ENCODE measurements at regions not wholly inside any gene's neighbourhood (a gene's known extent, or its start where the extent isn't known, plus 50 kb on each side); places are given as distances from the start of the nearest gene placed in this dataset.

DNA sequence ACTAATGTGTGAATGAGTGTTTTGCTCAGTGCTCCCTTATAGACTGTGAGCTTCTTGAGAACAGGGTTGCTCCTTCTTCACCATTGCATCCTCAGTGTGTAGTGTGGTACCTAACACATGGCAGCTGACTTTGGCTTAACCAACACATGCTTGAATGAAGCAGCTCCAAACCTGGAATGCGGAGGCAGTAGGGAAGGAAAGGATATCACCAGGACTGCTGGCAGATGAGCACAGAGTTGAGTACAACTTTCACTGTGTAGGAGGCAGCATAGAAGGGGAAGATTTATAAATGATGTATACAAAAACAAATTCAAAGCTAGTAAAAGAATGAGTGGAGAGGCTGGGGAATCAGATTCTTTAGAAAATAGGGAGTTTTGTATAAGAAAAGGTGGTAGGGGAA, 174.3 kb downstream of the SLIT2 start:
- Histone ChIP-seq H3F3A (replicated peaks; ENCODE audit: low read depth) (no peaks in the 10 kb centered on the region), H3K9me2 (ENCODE audit: insufficient read depth) (no peaks in the 10 kb centered on the region), H2AFZ (no peak overlapping the region), H3K4me3 (no peak overlapping the region), H3K79me2 (replicated peaks; ENCODE audit: insufficient read depth) (no peaks in the 10 kb centered on the region), H3K4me2 (no peak overlapping the region), H3K4me1 (ENCODE audit: insufficient read depth) (no peaks in the 10 kb centered on the region), H3K27me3 (ENCODE audit: insufficient read depth) (no peaks in the 10 kb centered on the region), H4K20me1 (replicated peaks; ENCODE audit: insufficient read depth) (no peaks in the 10 kb centered on the region), H3K27ac (ENCODE audit: low read depth) (no peak overlapping the region), H3K36me3 (ENCODE audit: insufficient read depth) (no peaks in the 10 kb centered on the region)
- H3K4me3 Mint-ChIP-seq: no peak overlapping the region
- H3K4me1 Mint-ChIP-seq: peaks cover 5% of the 10 kb centered on the region; the same call in 2 of the 3 replicates
- ATAC-seq (no peak), DNase-seq (ENCODE audit: low spot score) (no peak)
- no peaks in the 10 kb centered on the region for H3K9me3 Mint-ChIP-seq
- no peaks in the 10 kb centered on the region for H3K36me3 Mint-ChIP-seq (ENCODE audit: low read depth)
- no peaks in the 10 kb centered on the region for H3K27me3 Mint-ChIP-seq (ENCODE audit: insufficient read depth, low read depth, poor library complexity)
- H3K27ac Mint-ChIP-seq: no peak overlapping the region
- TF ChIP-seq NANOG (IDR thresholded peaks at IDR 0.05; ENCODE audit: borderline replicate concordance): no peak
- no peak for TF ChIP-seq ZNF331 (CRISPR knock-in tag; IDR thresholded peaks at IDR 0.05; ENCODE audit: low read depth)
- no peak for TF ChIP-seq CREB1 (CRISPR knock-in tag; IDR thresholded peaks at IDR 0.05; ENCODE audit: low read depth)
- TF ChIP-seq, protein P1, sequence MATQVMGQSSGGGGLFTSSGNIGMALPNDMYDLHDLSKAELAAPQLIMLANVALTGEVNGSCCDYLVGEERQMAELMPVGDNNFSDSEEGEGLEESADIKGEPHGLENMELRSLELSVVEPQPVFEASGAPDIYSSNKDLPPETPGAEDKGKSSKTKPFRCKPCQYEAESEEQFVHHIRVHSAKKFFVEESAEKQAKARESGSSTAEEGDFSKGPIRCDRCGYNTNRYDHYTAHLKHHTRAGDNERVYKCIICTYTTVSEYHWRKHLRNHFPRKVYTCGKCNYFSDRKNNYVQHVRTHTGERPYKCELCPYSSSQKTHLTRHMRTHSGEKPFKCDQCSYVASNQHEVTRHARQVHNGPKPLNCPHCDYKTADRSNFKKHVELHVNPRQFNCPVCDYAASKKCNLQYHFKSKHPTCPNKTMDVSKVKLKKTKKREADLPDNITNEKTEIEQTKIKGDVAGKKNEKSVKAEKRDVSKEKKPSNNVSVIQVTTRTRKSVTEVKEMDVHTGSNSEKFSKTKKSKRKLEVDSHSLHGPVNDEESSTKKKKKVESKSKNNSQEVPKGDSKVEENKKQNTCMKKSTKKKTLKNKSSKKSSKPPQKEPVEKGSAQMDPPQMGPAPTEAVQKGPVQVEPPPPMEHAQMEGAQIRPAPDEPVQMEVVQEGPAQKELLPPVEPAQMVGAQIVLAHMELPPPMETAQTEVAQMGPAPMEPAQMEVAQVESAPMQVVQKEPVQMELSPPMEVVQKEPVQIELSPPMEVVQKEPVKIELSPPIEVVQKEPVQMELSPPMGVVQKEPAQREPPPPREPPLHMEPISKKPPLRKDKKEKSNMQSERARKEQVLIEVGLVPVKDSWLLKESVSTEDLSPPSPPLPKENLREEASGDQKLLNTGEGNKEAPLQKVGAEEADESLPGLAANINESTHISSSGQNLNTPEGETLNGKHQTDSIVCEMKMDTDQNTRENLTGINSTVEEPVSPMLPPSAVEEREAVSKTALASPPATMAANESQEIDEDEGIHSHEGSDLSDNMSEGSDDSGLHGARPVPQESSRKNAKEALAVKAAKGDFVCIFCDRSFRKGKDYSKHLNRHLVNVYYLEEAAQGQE (IDR thresholded peaks at IDR 0.05; ENCODE audit: unreplicated experiment): no peak
- TF ChIP-seq EZH2phosphoT487 (IDR thresholded peaks at IDR 0.05; ENCODE audit: unreplicated experiment): no peak
- TF ChIP-seq JUNB (IDR thresholded peaks at IDR 0.05; ENCODE audit: unreplicated experiment): no peak
- TF ChIP-seq, protein P2, sequence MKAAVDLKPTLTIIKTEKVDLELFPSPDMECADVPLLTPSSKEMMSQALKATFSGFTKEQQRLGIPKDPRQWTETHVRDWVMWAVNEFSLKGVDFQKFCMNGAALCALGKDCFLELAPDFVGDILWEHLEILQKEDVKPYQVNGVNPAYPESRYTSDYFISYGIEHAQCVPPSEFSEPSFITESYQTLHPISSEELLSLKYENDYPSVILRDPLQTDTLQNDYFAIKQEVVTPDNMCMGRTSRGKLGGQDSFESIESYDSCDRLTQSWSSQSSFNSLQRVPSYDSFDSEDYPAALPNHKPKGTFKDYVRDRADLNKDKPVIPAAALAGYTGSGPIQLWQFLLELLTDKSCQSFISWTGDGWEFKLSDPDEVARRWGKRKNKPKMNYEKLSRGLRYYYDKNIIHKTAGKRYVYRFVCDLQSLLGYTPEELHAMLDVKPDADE (IDR thresholded peaks at IDR 0.05): no peak
- no peak for TF ChIP-seq EZH2 (IDR thresholded peaks at IDR 0.05; ENCODE audit: low read depth, unreplicated experiment)

DNA sequence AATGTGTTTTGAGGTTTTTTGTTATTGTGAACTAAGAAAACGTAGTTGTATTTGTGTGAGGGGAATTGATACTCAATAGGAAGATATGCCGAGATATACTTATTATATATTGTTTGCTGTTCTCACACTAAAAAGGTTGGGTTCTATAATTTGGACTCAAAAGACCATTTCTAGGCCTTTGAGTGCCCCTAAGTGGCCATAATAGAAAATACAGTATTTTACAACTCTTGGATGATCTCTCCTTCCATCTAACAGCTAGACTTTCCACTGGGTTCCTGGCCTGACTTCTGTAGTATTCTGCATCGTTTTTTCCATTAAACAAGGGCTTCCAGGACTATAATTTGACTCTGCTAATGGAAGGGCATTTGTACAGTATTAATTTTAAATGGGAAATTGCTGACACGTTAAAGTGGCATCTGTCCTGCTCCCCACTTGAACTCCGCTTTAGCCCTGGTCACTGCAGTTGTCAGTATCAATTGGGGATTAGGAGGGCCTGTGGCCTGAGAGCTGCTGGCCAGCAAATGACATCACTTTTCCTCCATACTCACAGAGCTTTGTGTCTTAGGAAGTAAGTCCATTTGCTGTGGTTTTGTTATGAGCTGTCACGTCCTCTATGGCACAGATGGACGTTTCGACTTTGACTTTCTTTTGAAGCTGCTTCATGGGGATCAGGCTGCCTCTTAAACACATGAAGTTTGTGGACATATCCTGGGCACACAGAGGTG, 176.9 kb downstream of the SLIT2 start:
- ATAC-seq (no peak), DNase-seq (ENCODE audit: low spot score) (peak; percentile 45)
- no peaks in the 10 kb centered on the region for H3K36me3 Mint-ChIP-seq (ENCODE audit: low read depth)
- H3K4me1 Mint-ChIP-seq: peaks cover 8% of the 10 kb centered on the region; the same call in 2 of the 3 replicates
- Histone ChIP-seq H4K20me1 (replicated peaks; ENCODE audit: insufficient read depth) (no peaks in the 10 kb centered on the region), H3K9me2 (ENCODE audit: insufficient read depth) (no peaks in the 10 kb centered on the region), H3F3A (replicated peaks; ENCODE audit: low read depth) (no peaks in the 10 kb centered on the region), H3K4me2 (no peak overlapping the region), H3K27me3 (ENCODE audit: insufficient read depth) (no peaks in the 10 kb centered on the region), H3K27ac (ENCODE audit: low read depth) (no peak overlapping the region), H3K79me2 (replicated peaks; ENCODE audit: insufficient read depth) (no peaks in the 10 kb centered on the region), H3K4me1 (ENCODE audit: insufficient read depth) (no peaks in the 10 kb centered on the region), H2AFZ (no peak overlapping the region), H3K36me3 (ENCODE audit: insufficient read depth) (no peaks in the 10 kb centered on the region), H3K4me3 (no peak overlapping the region)
- no peak overlapping the region for H3K4me3 Mint-ChIP-seq
- H3K27ac Mint-ChIP-seq: no peak overlapping the region
- H3K9me3 Mint-ChIP-seq: no peaks in the 10 kb centered on the region
- no peak for TF ChIP-seq EZH2 (IDR thresholded peaks at IDR 0.05; ENCODE audit: low read depth, unreplicated experiment)
- TF ChIP-seq, protein P3, sequence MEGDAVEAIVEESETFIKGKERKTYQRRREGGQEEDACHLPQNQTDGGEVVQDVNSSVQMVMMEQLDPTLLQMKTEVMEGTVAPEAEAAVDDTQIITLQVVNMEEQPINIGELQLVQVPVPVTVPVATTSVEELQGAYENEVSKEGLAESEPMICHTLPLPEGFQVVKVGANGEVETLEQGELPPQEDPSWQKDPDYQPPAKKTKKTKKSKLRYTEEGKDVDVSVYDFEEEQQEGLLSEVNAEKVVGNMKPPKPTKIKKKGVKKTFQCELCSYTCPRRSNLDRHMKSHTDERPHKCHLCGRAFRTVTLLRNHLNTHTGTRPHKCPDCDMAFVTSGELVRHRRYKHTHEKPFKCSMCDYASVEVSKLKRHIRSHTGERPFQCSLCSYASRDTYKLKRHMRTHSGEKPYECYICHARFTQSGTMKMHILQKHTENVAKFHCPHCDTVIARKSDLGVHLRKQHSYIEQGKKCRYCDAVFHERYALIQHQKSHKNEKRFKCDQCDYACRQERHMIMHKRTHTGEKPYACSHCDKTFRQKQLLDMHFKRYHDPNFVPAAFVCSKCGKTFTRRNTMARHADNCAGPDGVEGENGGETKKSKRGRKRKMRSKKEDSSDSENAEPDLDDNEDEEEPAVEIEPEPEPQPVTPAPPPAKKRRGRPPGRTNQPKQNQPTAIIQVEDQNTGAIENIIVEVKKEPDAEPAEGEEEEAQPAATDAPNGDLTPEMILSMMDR (conservative IDR thresholded peaks at IDR 0.05; ENCODE audit: low read depth in 2 of 2): peak; percentile 48 to 55
- no peaks in the 10 kb centered on the region for H3K27me3 Mint-ChIP-seq (ENCODE audit: insufficient read depth, low read depth, poor library complexity)

All from GM23338 (cell line).